GM12892 (cell line): ENCODE measurements at regions not wholly inside any gene's neighbourhood (a gene's known extent, or its start where the extent isn't known, plus 50 kb on each side); places are given as distances from the start of the nearest gene placed in this dataset.

Experiments
- DNase-seq: peaks from one replicate; pipeline ENCODE4 v3.0.0; 2011; ENCODE audit not compliant: insufficient read length
- FAIRE-seq: peaks from 2 replicates; lab custom pipeline; 2011; peaks lifted over from hg19 to GRCh38; lab: Jason Lieb, UNC
- POLR2A ChIP-seq: IDR thresholded peaks from 2 replicates; pipeline ENCODE4 v1.6.1; 2011; ENCODE audit warnings: low read depth, low read length, control low read depth
- POLR2AphosphoS5 ChIP-seq: IDR thresholded peaks from 2 replicates; pipeline ENCODE4 v1.6.1; 2011; ENCODE audit warnings: low read depth, low read length, control low read depth
- TAF1 ChIP-seq: IDR thresholded peaks from 2 replicates; pipeline ENCODE4 v1.6.1; 2011; ENCODE audit warnings: low read depth, mild to moderate bottlenecking, control low read depth, low read length, borderline replicate concordance

GRCh38 chr6:113596387-113597230 lies 260.5 kb upstream of the MARCKS start:
- TF ChIP-seq POLR2AphosphoS5 (no peak), POLR2A (no peak), TAF1 (no peak)
- FAIRE-seq = no peak
- no peak for DNase-seq

GRCh38 chr6:113597231-113597583 lies 259.9 kb upstream of the MARCKS start:
- FAIRE-seq (no peak), DNase-seq (no peak)
- TF ChIP-seq POLR2AphosphoS5 (no peak), TAF1 (no peak), POLR2A (no peak)

DNA sequence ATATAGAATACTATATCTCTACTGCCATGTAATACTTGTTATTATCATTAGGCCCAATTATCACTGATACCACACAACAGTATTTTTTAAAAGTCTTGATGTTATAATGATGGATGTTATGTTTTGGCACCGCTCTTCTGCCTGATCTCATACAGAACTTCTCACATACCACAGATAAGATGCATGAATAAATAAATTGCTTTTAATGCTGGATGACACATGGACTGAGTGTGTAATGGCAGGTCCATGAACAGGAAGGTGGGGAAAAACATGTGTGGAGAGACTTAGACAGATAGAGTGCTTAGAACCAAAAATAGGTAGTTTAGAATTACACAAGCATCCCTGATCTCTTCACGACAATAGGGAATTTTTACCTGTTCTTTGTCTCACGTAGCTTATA lies 258.4 kb upstream of the MARCKS start:
- TF ChIP-seq TAF1 = no peak
- TF ChIP-seq POLR2A = no peak
- no peak for TF ChIP-seq POLR2AphosphoS5
- FAIRE-seq = no peak
- no peak for DNase-seq

GRCh38 chr6:113599444-113599843 lies 257.7 kb upstream of the MARCKS start:
- TF ChIP-seq TAF1 = no peak
- DNase-seq = no peak
- FAIRE-seq = no peak

GRCh38 chr6:113600551-113601339 lies 256.4 kb upstream of the MARCKS start:
- no peak for FAIRE-seq
- DNase-seq = no peak
- TF ChIP-seq POLR2A (no peak), POLR2AphosphoS5 (no peak), TAF1 (no peak)

DNA sequence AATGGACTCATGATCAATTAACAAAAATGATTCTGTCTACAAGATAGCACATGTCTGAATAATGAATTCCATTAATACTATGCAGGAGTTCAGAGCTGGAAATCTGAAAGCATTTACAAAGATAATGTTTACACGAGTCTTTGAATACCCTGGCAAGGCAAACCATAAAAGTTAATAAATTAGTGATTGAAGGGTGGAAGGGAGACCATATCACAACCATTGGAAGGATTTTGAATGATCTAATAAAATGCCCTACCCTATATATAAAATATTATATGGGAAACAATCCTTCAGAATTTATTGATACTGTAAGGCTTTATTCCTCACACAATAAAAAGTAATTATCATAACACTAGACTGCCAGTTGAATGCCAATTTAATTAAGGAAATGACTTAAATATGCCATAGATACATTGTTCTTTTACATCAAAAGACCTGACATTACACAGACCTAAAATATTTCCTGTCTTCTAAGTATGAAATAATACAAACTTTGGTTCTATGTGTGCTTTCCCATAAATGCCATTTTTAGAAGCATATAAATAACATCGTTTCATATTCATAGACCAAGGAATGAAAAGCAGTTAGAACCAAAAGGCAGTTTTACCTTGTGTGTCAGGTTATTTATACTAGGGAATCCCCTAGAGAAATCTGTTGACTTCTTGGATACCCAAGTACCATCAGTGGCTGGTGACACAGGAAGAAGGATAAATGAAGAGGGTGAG lies 249.2 kb upstream of the MARCKS start:
- no peak for TF ChIP-seq POLR2AphosphoS5
- no peak for TF ChIP-seq TAF1
- TF ChIP-seq POLR2A = no peak
- DNase-seq (no peak), FAIRE-seq (no peak)

GRCh38 chr6:113610377-113610988 lies 246.7 kb upstream of the MARCKS start:
- DNase-seq (no peak), FAIRE-seq (no peak)
- TF ChIP-seq POLR2AphosphoS5 (no peak), POLR2A (no peak), TAF1 (no peak)

- DNase-seq (no peak), FAIRE-seq (no peak)
- TF ChIP-seq POLR2AphosphoS5 = no peak
- no peak for TF ChIP-seq POLR2A
- no peak for TF ChIP-seq TAF1
Observed at GRCh38 chr6:113616701-113617274, 240.4 kb upstream of the MARCKS start.

GRCh38 chr6:113619077-113619476 lies 238.1 kb upstream of the MARCKS start:
- no peak for TF ChIP-seq POLR2A
- FAIRE-seq (no peak), DNase-seq (no peak)

- FAIRE-seq = no peak
- no peak for DNase-seq
- no peak for TF ChIP-seq TAF1
- TF ChIP-seq POLR2A = no peak
- TF ChIP-seq POLR2AphosphoS5 = no peak
Observed at GRCh38 chr6:113620386-113620785, 236.8 kb upstream of the MARCKS start.

GRCh38 chr6:113622254-113622653 lies 234.9 kb upstream of the MARCKS start:
- TF ChIP-seq TAF1 = no peak
- TF ChIP-seq POLR2A = no peak
- TF ChIP-seq POLR2AphosphoS5 = no peak
- FAIRE-seq (no peak), DNase-seq (no peak)
